ENCODE measurements at regions not wholly inside any gene's neighbourhood (a gene's known extent, or its start where the extent isn't known, plus 50 kb on each side); places are given as distances from the start of the nearest gene placed in this dataset.

DNA sequence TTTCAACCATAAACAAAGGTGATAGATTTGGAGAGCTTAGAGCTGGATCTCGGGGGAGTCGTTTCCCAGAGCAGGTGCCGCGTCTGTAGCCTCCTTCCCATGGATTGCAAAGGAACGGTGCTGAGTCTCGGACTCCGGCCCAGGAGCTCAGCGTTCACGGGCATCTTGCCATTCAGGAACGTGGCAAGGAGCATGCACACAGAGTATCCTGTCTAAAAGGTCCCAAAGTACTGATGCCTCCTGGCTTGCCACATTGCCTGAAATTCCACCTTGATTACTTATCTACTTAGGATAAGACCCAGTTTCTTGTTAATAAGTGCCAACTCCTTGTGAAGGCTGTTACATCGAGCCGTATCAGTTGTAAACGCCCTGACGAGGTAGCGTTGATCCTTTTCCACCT, 197.8 kb upstream of the MYT1L start:
- H3K4me3 ChIP-seq (ENCODE audit: low read depth, low read length), result no peak overlapping the region

DNA sequence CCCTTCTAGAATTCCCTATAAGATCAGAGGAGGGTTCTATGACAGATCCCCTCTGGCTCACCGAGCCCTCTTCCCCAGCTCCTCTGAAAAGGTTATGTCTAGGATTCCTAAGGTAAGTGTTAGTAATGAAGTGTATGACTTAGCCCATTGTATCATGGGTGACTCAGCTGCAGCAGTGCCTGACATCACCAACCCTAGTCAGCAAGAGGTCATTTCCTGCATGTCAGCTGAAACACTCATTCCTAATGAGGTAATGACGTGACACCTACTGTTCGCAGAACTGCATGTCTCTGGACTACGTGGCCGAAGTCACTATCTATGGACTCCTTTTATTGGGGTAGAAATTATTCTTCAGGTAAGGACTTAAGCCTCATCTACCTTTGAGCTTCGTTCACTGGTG, 196.1 kb upstream of the MYT1L start:
- H3K4me3 ChIP-seq (ENCODE audit: low read depth, low read length), result no peak overlapping the region

DNA sequence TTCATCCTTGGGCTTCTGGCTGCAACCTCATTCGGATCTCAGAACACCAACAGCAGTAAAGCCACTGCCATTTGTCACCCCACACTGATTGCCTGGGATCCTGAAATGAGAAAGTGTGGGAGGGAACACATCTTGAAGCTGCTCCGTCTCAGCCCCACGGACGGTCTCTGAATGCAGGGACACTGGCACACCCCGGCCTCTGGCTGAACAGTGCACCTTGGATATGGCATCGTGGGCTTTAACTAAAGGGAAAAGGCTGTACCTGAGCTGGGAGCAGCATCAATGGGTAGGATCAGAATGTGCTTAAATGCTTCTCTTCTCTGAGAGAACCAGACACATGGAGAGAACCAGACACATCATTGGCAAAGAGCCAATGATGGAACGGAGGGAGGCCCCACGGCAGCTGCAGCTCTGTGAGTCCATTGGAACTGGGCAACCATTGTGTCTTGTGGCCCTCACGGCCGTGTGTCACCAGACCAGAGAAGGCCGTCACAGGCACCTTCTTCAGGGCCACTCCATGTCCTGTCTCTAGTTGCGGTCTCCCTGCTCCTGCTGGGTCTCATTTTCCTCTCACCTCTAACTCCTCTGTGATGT, 193.4 kb upstream of the MYT1L start:
- no peak overlapping the region for H3K4me3 ChIP-seq (ENCODE audit: low read depth, low read length)

DNA sequence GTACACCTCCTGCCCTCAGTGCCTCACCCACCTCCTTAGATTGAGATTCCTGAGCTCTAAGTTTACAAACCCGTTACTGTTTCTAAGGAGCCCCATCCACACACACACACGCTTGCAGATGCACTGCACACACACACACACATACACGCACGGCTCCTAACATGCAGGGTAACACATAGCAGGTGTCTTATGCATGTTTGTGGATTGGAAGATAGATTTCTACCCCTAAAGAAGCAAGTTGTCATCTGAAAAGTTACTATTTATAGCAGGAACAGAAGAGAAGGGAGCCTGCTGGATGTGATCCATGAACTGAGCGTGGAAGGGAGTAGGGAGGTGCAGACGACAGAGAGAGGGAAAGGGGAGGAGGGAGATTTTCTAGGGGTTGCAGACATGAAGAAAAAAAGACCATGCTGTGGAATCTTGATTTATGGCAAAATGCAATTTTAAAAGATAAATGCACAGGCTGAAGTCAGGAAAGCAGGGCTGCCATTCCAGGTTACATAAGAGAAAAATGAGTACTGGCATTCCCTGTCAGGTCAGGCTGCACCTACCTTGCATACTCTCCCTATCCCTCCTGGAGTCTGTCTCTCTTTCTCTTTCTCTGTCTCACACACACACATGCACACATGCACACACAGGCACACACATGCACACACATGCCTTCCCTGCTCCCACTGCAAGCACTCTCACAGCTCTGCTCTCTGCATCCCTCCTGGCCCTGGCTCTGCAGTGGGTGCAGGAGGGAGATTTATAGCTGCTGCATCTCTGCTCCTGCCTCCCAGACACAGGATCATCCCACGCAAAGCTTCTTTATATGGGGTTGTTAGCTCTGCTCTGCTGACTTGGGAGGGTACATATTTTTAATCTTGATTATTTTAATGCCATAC, 192.6 kb upstream of the MYT1L start:
- H3K4me3 ChIP-seq (ENCODE audit: low read depth, low read length), result no peak overlapping the region

DNA sequence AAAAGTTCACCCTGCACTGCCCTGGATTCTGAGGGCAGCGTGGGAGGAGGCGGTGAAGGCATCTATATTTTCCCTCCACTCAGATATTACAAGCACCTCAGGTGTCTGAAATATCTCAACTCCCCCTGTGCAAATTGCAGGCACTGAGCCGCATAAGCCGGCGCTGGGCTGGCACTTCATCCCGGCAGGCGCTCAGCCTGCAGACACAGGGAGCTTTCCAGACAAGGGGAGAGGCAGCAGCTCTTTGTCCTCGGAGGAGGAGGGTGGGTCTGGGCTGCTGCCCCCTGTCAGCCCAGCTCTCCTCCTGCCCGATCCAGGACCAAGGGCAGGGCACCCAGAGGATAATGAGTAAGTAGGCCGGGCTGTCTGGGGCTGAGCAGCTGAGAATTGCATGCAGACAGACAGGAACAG, 189.3 kb upstream of the MYT1L start:
- no peak overlapping the region for H3K4me3 ChIP-seq (ENCODE audit: low read depth, low read length)

DNA sequence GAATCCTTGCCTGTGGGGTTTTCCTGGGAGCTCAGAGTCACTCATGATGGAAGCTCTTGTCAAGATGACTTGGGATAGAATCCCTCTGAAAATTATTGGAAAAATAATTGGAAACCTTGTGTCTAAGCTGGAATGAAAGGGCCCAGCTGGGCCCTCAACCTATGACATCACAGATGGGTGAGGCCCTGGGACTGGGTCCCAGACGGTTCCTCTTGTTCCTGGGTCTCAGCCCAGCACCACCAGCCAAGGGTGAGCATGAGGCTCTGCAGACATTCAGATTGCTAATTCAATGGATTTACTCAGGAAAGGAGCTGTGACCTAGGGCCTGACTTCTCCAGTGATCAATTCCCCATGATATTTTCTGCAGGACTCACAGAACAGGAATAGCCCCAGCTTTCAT, 188.3 kb upstream of the MYT1L start:
- H3K4me3 ChIP-seq (ENCODE audit: low read depth, low read length), result no peak overlapping the region

DNA sequence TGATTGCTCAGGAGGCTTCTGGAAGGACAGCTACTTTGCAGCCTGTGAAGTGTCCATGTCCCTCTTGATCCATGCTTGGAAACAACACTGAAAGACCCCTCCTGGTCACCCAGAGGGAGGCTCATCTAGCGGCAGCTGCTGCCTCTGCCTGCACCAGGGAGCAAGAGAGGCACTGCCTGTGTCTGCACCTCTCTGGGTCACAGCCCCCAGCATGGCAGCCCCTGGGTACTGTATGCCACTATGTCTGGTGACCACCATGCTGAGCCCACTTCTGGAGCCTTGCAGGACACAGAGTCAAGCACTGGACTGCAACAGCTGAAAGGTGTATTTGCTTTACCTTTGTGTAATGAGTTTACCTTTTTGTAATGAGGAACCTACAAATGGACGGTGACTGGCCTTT, 186.3 kb upstream of the MYT1L start:
- H3K4me3 ChIP-seq (ENCODE audit: low read depth, low read length), result no peak overlapping the region

DNA sequence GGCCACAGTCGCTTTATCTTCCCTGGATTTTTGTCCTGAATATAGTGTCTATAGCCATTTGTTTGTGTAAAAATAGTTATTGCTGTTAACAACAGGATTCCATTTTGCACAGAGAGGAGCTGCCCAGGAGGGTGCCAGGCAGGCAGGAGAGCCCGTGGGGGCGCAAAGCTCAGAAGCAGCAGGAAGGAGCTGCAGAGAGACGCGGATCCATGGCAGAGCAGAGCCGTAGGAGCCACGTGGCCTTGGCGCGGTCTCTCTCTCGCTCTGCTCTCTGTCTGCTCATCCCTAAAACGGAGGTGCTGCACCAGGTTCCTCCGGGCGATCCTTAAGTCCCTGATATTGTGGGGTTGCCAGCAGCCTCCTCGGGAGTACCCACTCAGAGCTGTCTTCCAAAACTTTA, 185.3 kb upstream of the MYT1L start:
- no peak overlapping the region for H3K4me3 ChIP-seq (ENCODE audit: low read depth, low read length)

DNA sequence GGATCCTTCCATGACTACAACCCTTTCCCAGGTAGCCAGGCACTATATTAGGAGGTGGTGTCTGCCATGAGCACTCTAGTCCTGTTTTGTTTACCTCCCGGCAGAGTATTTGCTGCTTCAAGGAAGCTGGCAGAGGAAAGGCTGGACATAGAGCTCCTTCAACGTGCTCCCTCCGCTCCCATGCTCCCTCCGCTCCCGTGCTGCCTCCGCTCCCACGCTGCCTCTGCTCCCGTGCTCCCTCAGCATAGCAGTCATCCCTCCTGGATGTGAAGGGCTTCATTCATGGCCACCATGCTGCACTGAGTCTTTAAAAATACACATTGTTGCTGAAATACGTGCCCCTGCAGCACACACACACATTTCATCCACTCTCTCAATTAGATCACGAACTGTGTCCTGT, 181.9 kb upstream of the MYT1L start:
- H3K4me3 ChIP-seq (ENCODE audit: low read depth, low read length), result no peak overlapping the region

DNA sequence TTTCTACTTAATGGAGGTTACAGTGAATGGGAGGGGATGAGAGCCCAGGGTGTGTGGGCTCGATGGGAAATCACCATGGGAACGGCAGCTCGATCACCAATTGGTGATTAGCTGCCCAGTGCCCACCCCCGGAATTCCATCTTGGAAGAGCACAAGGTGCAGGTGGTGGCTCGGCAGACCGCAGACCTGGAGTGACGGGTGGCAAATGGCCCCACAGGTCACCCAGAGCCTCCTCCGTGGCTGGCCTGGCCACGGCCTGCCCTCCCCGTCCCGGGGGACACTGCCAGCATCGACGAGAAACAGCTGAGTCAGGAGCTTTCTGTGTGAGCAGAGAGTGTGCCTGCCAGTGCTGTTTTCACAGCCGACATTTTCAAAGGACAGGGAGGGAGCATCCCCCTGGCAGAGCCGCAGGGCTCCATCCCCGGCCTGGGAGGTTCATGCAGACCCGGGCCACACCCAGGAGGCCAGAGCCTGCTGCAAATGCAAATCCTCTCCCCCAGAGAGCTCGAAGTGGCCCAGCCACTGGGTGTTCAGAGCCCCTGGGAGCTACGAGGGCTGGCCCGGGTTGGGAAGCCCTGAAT, 176.4 kb upstream of the MYT1L start:
- H3K4me3 ChIP-seq (ENCODE audit: low read depth, low read length), result no peak overlapping the region

DNA sequence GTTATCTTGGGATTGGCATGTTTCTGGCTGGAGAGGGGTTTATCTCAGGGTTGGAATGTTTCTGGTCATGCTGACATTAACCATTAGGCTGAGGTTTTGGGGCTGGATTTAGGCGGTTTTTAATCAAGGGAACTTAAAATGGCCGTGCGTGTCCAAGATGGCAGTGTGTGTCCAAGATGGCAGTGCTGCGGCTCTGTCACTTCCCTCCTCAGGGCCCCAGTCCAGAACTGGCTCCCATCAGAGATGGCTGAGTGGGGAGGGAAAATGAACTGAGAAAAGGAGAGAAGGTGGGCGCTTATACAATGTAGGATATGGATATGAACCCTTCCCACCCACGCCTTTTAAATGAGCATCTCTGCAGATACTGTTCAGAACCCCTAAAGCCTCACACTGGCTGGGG, 175.5 kb upstream of the MYT1L start:
- H3K4me3 ChIP-seq (ENCODE audit: low read depth, low read length), result no peak overlapping the region

DNA sequence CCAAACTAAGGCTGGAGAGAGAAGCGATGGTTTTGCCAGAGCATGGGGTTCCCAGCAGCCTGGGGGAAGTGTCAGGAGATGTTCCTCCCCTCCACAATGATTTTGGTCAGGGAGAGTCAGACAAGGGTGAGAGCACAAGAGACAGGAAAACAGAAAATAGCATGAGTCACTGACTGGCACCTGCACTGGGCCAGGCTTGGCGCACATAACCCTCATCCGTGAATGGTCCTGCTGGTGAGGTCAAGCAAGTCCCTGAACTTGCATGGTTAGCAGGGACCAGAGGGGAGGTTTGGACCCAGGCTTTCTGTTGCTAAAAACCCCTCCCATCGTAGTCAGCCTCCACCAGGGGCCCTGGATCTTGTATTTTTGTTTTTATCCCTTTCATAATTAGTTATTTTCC, 174.5 kb upstream of the MYT1L start:
- no peak overlapping the region for H3K4me3 ChIP-seq (ENCODE audit: low read depth, low read length)

DNA sequence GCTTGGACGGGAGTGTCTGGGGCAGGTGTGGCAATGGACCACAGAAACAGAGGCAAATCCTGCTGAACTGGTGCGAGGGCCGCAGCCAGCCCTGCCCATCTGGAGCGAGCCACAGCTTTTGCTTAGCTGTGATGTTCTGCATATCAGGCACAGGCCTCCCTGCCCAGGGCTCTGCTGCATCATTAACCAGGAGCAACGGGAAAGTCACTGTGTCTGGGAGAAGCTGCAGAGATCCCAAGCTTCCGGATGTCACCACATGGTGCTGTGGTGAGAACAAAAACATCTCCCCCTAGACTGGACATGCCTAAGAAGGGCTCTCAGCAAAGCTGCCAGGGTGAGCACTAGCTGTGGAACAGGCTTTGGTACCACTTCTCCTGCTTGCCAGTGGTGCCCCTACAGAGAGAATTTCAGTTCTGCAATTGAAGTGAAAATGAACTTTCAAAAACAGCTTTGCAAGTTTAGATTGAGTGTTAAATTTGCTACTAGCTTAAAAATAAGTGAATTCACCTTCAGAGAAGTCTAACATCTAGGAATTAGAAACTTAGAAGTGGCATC, 172.9 kb upstream of the MYT1L start:
- H3K4me3 ChIP-seq (ENCODE audit: low read depth, low read length), result no peak overlapping the region

DNA sequence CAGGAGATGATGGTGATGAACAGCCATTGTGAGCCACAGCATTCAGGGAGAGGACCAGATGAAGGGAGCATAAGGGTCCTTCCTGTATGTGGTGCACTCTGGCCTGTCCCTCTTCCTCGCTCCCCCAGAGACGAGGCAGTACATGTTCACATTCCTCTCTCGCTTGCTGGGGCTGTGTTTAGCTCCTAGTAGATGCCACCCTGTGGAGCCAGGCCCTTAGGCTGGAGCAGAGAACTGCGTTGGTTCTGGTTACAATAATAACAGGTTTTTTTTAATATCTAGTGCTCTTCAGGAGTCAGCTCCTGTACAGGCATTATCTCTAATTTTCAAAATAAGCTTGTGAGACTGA, 171.1 kb upstream of the MYT1L start:
- no peak overlapping the region for H3K4me3 ChIP-seq (ENCODE audit: low read depth, low read length)

DNA sequence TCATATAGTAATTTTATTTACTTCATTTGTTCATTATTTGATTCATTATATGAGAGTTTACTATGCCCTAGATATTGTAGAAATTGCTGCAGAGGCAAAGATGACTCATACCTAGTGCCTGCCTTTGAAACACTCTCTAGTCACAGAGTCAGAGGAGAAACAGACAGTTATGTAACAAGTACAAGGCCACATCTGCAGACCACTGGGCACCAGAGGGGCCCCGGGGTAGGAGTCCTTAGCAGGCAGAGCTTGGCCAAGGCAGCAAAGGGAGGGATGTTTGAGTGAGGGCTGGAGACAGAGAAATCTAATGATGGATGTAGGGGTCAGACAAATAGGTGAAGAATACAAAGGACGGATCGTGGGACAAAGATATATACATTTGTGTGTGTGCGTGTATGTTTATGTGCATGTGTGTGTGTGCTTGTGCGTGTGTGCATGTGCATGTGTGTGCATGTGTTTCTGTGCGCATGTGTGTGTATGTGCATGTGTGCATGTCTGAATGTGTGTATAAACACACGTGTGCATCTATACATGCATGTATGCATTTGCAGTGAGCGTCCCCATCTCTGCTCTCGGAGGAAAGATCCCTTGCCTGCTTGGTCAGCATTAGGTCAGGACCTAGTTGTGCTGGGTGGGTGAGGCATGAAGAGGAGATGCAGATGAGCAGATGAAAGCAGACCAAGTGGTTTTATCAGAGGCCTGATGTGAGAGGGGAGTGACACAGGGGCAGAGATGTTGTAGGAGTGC, 170.6 kb upstream of the MYT1L start:
- H3K4me3 ChIP-seq (ENCODE audit: low read depth, low read length), result no peak overlapping the region

DNA sequence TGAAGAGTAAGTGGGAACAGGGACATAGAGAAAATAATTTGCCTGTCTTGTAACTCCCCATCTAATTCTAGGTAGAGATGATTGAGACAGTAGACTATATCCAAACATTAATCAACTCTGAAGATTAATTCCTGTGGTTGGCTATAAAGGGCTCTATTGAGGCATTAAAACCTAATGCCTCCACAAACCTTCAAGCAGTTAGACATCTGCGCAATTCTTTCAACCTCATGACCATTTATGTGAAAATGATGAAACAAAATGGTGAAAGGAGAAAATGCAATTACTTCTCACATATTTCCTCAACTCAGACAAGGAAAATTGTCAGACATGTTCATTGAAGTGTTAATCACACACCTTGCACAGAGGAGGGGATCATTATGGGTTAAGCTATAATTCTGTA, 164.5 kb upstream of the MYT1L start:
- no peak overlapping the region for H3K4me3 ChIP-seq (ENCODE audit: low read depth, low read length)

DNA sequence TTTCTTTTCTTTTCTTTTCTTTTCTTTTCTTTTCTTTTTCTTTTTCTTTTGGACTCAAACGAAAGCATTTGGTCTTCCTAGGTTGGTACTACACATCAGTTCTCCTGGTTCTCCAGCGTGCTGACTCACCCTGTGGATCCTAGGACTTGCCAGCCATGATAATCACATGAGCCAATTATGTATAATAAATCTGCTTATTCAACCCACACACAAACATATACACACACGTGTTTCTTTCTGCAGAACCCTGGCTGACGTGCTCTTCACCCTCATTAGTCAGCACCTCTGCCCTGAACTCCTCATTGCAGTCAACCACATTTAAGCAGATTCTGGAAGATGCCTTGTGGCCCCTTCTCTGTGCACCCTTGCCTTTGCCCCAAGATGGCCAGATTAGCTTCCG, 162.4 kb upstream of the MYT1L start:
- no peak overlapping the region for H3K4me3 ChIP-seq (ENCODE audit: low read depth, low read length)

DNA sequence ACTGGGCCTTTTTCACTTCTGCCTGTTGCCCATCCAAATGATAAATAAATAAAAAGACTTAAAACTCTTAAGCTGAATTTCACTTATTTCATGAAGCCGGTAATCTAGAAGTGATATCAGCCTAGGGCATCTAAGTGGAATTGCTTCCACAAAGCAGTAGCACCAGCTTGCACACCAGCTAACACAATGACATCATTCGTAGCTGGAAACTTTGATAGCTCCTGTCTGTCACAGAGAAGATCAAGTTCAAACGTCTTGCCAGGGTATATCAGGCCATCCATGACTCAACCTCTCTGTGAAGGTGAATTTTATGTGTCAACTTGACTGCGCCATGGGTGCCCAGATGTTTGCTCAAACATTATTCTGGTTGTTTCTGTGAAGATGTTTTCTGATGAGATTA, 161.7 kb upstream of the MYT1L start:
- no peak overlapping the region for H3K4me3 ChIP-seq (ENCODE audit: low read depth, low read length)

DNA sequence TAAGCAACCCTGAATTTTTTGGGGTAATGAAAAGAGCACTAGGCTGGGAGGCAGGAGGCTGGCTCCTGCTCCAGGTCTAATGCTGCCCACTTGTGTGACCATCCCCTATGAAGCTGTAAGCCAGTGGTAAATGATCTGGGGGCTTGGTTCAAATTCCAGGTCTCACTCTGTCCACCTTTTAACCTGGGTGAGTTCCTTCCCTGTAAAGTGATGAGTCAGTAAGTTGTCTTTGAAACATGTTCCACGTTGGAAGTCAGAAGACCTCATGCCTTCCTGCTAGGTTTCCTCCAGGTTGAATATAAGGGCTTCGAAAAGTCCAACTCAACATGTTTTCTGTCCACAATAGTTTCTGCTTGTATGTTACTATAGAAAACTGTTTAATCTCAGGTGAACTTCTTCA, 160.9 kb upstream of the MYT1L start:
- no peak overlapping the region for H3K4me3 ChIP-seq (ENCODE audit: low read depth, low read length)

DNA sequence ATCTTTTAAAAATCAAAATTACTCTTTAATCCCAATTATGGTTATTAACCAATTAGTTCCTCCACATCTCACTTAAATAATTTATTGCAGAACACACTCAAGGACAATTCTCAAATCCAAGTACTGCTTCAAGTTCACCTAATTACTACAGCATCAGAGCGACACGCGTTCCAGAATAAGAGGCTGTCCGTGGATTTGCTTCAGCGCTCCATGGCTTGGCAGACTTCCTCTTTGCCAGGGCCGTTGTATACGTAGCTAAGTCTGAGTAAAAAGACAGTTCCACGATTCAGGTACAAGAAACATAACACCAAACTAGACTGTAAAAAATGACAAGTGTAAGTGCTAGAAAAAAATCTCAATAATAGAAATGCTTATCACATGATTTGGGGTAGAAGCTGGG, 153.2 kb upstream of the MYT1L start:
- H3K4me3 ChIP-seq (ENCODE audit: low read depth, low read length), result no peak overlapping the region

DNA sequence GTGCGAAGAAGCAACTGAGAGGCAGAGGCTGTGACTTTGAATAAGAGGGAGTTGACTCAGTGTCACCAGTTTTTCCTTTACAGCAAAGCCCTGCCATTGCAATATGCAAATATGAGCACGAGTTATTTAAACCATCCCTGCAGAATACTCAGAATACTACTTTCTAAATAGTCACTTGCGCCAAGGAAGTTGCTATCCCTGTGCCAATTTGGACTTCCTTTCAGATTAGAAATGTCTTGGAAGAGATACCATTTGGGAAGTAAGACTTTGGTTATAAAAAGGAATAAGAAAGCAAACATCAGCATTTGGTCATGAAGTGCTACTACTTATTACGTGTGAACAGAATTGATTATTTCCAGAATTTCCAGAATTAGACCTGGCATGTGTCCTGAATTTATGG, 151.8 kb upstream of the MYT1L start:
- no peak overlapping the region for H3K4me3 ChIP-seq (ENCODE audit: low read depth, low read length)

DNA sequence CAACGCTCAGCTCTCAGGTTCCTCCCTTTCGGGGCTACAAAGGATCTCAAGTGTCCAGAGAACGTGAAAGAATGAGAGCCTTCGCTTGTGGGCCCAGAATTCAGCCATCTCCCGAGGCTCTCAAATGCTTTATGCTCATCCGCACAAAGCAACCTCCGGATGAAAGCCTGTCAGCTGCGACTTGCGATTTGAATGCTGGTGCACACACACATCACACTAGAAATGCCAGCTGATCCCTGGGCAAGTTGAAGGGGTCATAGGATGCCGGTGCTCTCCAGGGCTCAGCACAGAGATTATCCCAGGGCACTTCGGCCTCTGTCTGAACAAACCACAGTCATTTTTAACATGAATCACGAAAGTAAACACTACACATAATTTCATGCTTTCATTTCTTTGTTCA, 141.8 kb upstream of the MYT1L start:
- no peak overlapping the region for H3K4me3 ChIP-seq (ENCODE audit: low read depth, low read length)

Data from iPS-11a (cell line).